ENCODE measurements at regions not wholly inside any gene's neighbourhood (a gene's known extent, or its start where the extent isn't known, plus 50 kb on each side); places are given as distances from the start of the nearest gene placed in this dataset.
A peak's percentile ranks its signal among the peaks of the same experiment; 100 is the strongest.

GRCh38 chr6:20024316-20024673 lies 187.1 kb downstream of the ID4 start:
- Histone ChIP-seq H2AFZ (ENCODE audit: low read length) (no peak overlapping the region), H3K27me3 (ENCODE audit: insufficient read depth, low read length, poor library complexity, severe bottlenecking) (no peaks in the 10 kb centered on the region), H3K9me3 (ENCODE audit: insufficient read depth, low read depth, low read length) (no peaks in the 10 kb centered on the region), H3K9me2 (replicated peaks; ENCODE audit: low read depth, low read length) (no peaks in the 10 kb centered on the region), H3K9ac (ENCODE audit: low read depth, low read length, poor library complexity, severe bottlenecking) (peak overlapping the region; percentile 46), H4K20me1 (ENCODE audit: insufficient read depth, low read length, poor library complexity, severe bottlenecking) (no peaks in the 10 kb centered on the region), H3K4me3 (ENCODE audit: low read length, poor library complexity, severe bottlenecking) (peak overlapping the region; percentile 65), H3F3A (ENCODE audit: low read depth) (peaks cover 7% of the 10 kb centered on the region), H3K4me1 (ENCODE audit: insufficient read depth, low read length, poor library complexity, severe bottlenecking) (peaks cover 17% of the 10 kb centered on the region), H3K4me2 (ENCODE audit: low read depth, low read length, poor library complexity, severe bottlenecking) (peak overlapping the region; percentile 67), H3K36me3 (ENCODE audit: insufficient read depth, low read length) (no peaks in the 10 kb centered on the region), H3K79me2 (ENCODE audit: insufficient read depth, low read length) (no peaks in the 10 kb centered on the region)
- TF ChIP-seq CTCF (conservative IDR thresholded peaks at IDR 0.05; ENCODE audit: low read length) (no peak), EZH2phosphoT487 (IDR thresholded peaks at IDR 0.05; ENCODE audit: borderline replicate concordance) (no peak)

- H3K79me2 ChIP-seq (ENCODE audit: insufficient read depth, low read length) = no peaks in the 10 kb centered on the region
- H3K9me2 ChIP-seq (replicated peaks; ENCODE audit: low read depth, low read length) = no peaks in the 10 kb centered on the region
- peaks cover 17% of the 10 kb centered on the region for H3K4me1 ChIP-seq (ENCODE audit: insufficient read depth, low read length, poor library complexity, severe bottlenecking)
- H3K4me2 ChIP-seq (ENCODE audit: low read depth, low read length, poor library complexity, severe bottlenecking) = peak overlapping the region; percentile 67
- H3K4me3 ChIP-seq (ENCODE audit: low read length, poor library complexity, severe bottlenecking) = peak overlapping the region; percentile 65
- H3K9me3 ChIP-seq (ENCODE audit: insufficient read depth, low read depth, low read length) = no peaks in the 10 kb centered on the region
- no peak overlapping the region for H2AFZ ChIP-seq (ENCODE audit: low read length)
- no peaks in the 10 kb centered on the region for H3K27me3 ChIP-seq (ENCODE audit: insufficient read depth, low read length, poor library complexity, severe bottlenecking)
- TF ChIP-seq CTCF (conservative IDR thresholded peaks at IDR 0.05; ENCODE audit: low read length) (no peak), EZH2phosphoT487 (IDR thresholded peaks at IDR 0.05; ENCODE audit: borderline replicate concordance) (no peak)
- H3K36me3 ChIP-seq (ENCODE audit: insufficient read depth, low read length) = no peaks in the 10 kb centered on the region
- H3F3A ChIP-seq (ENCODE audit: low read depth) = peaks cover 7% of the 10 kb centered on the region
- H4K20me1 ChIP-seq (ENCODE audit: insufficient read depth, low read length, poor library complexity, severe bottlenecking) = no peaks in the 10 kb centered on the region
- no peak overlapping the region for H3K9ac ChIP-seq (ENCODE audit: low read depth, low read length, poor library complexity, severe bottlenecking)
These were observed 187.3 kb downstream of the MBOAT1 start for GRCh38 chr6:20024978-20025377.

- Histone ChIP-seq H3K79me2 (ENCODE audit: insufficient read depth, low read length) (no peaks in the 10 kb centered on the region), H3K9me3 (ENCODE audit: insufficient read depth, low read depth, low read length) (no peaks in the 10 kb centered on the region), H3K4me3 (ENCODE audit: low read length, poor library complexity, severe bottlenecking) (no peak overlapping the region), H4K20me1 (ENCODE audit: insufficient read depth, low read length, poor library complexity, severe bottlenecking) (no peaks in the 10 kb centered on the region), H2AFZ (ENCODE audit: low read length) (no peak overlapping the region), H3K4me2 (ENCODE audit: low read depth, low read length, poor library complexity, severe bottlenecking) (no peak overlapping the region), H3K36me3 (ENCODE audit: insufficient read depth, low read length) (no peaks in the 10 kb centered on the region), H3K9me2 (replicated peaks; ENCODE audit: low read depth, low read length) (no peaks in the 10 kb centered on the region), H3F3A (ENCODE audit: low read depth) (peaks cover 7% of the 10 kb centered on the region), H3K4me1 (ENCODE audit: insufficient read depth, low read length, poor library complexity, severe bottlenecking) (peaks cover 17% of the 10 kb centered on the region), H3K27me3 (ENCODE audit: insufficient read depth, low read length, poor library complexity, severe bottlenecking) (no peaks in the 10 kb centered on the region), H3K9ac (ENCODE audit: low read depth, low read length, poor library complexity, severe bottlenecking) (no peak overlapping the region)
- TF ChIP-seq EZH2phosphoT487 (IDR thresholded peaks at IDR 0.05; ENCODE audit: borderline replicate concordance) (no peak), CTCF (conservative IDR thresholded peaks at IDR 0.05; ENCODE audit: low read length) (no peak)
These were observed 186.6 kb downstream of the MBOAT1 start for GRCh38 chr6:20025681-20026080.
